T-helper 2 cell treated with Interferon-gamma antibody and Interleukin-4, amounts not matched to agents 5 μg/mL and 100 μg/mL, for 36 hours (primary cell): ENCODE measurements at regions not wholly inside any gene's neighbourhood (a gene's known extent, or its start where the extent isn't known, plus 50 kb on each side); places are given as distances from the start of the nearest gene placed in this dataset.

Source experiments
- DNase-seq: peaks from one replicate; pipeline ENCODE4 v3.0.0; 2021; ENCODE audit warnings: low spot score
- H3K27ac Mint-ChIP-seq: one replicate; pipeline ENCODE4 v1.8.0; 2021; ENCODE audit warnings: mild to moderate bottlenecking, mixed read lengths
- H3K27me3 Mint-ChIP-seq: one replicate; pipeline ENCODE4 v1.8.0; 2021; ENCODE audit warnings: low read depth, mixed read lengths
- H3K36me3 Mint-ChIP-seq: one replicate; pipeline ENCODE4 v1.8.0; 2021; ENCODE audit warnings: low read depth, mixed read lengths
- H3K4me1 Mint-ChIP-seq: one replicate; pipeline ENCODE4 v1.8.0; 2021; ENCODE audit warnings: low read depth, mixed read lengths
- H3K4me3 Mint-ChIP-seq: one replicate; pipeline ENCODE4 v1.8.0; 2022; ENCODE audit warnings: mild to moderate bottlenecking, moderate library complexity, mixed read lengths
- H3K9me3 Mint-ChIP-seq: one replicate; pipeline ENCODE4 v1.8.0; 2021; ENCODE audit warnings: mixed read lengths

DNA sequence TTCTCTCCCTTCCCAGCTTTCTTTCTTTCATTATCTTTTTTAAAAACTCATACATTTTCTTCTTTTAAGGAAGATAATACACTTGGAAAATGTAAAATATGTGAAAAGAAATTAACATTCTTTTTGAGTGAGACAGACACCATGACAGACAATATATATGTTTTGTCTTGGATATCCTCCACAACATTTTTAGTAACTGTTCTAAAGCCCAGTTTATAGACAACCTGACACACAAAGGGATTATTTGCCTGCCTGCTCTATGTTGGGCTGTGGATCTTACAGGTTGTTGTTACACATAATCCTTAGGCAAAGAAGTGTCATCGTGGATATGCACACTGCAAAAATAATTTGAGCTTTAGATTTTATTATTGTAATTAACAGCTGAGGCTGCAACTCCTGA lies 301.4 kb upstream of the PDGFD start:
- Mint-ChIP-seq H3K36me3 (no peaks in the 10 kb centered on the region), H3K4me1 (no peaks in the 10 kb centered on the region), H3K9me3 (no peaks in the 10 kb centered on the region), H3K4me3 (no peak overlapping the region), H3K27me3 (no peaks in the 10 kb centered on the region), H3K27ac (no peak overlapping the region)
- DNase-seq = no peak

- no peaks in the 10 kb centered on the region for H3K4me1 Mint-ChIP-seq
These were observed 300.7 kb upstream of the PDGFD start for GRCh38 chr11:104464691-104465090.

DNA sequence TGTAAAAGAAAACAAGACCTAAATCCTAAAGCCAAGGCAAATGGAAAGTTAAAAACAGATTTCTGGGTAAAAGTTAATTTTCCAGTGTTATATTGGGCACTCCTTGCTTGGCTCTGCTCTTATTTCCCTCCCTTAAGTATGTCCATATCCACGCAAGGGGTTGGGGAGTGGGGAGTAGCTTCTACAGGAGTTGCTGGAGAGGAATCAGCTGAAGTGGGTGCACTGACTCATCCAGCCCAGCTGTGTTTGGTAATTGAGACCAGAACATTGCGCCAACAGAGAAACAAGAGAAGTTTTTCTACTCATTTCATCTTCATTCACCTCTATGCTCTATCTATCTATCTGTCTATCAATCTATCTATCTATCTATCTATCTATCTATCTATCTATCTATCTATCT lies 298.4 kb upstream of the PDGFD start:
- Mint-ChIP-seq H3K9me3 (no peaks in the 10 kb centered on the region), H3K4me3 (no peak overlapping the region), H3K36me3 (no peaks in the 10 kb centered on the region), H3K4me1 (no peaks in the 10 kb centered on the region), H3K27ac (no peak overlapping the region), H3K27me3 (no peaks in the 10 kb centered on the region)
- DNase-seq = no peak

More at GRCh38 chr11:104464691-104465090, 300.7 kb upstream of the PDGFD start:
- H3K36me3 Mint-ChIP-seq = no peaks in the 10 kb centered on the region
- H3K9me3 Mint-ChIP-seq = no peaks in the 10 kb centered on the region
- H3K4me3 Mint-ChIP-seq = no peak overlapping the region
- DNase-seq = no peak
- no peak overlapping the region for H3K27ac Mint-ChIP-seq
- no peaks in the 10 kb centered on the region for H3K27me3 Mint-ChIP-seq

GRCh38 chr11:104451197-104451893 lies 287.4 kb upstream of the PDGFD start:
- Mint-ChIP-seq H3K4me1 (no peaks in the 10 kb centered on the region), H3K4me3 (no peak overlapping the region), H3K27ac (no peak overlapping the region), H3K9me3 (no peaks in the 10 kb centered on the region), H3K27me3 (no peaks in the 10 kb centered on the region), H3K36me3 (no peaks in the 10 kb centered on the region)
- no peak for DNase-seq

- DNase-seq = no peak
- H3K27ac Mint-ChIP-seq = no peak overlapping the region
- H3K4me1 Mint-ChIP-seq = no peaks in the 10 kb centered on the region
- no peaks in the 10 kb centered on the region for H3K27me3 Mint-ChIP-seq
- H3K4me3 Mint-ChIP-seq = no peak overlapping the region
- H3K9me3 Mint-ChIP-seq = no peaks in the 10 kb centered on the region
- H3K36me3 Mint-ChIP-seq = no peaks in the 10 kb centered on the region
These were observed 279.4 kb upstream of the PDGFD start for GRCh38 chr11:104443387-104443786.

- Mint-ChIP-seq H3K27ac (no peak overlapping the region), H3K27me3 (no peaks in the 10 kb centered on the region), H3K4me3 (no peak overlapping the region), H3K9me3 (no peaks in the 10 kb centered on the region), H3K4me1 (no peaks in the 10 kb centered on the region), H3K36me3 (no peaks in the 10 kb centered on the region)
- no peak for DNase-seq
These were observed 278.4 kb upstream of the PDGFD start for GRCh38 chr11:104442321-104442720.

DNA sequence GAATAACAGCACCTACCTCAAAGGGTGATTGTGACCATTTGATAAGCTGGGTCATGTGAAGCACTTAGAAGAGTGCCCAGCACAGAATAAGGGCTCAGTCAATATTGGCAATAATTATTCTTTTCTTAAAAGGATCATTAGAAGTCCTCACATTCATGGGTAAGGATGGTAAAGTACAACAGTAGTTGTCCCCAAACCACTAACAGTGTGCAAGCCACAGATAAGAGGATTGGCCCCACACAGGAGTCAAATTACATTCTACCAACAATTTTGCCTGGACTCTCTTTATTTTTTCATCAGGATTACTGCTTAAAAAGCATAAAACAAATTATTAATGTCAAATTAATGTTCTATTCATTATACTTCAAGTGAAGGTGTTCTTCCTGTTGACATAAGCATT lies 271.5 kb upstream of the PDGFD start:
- Mint-ChIP-seq H3K36me3 (no peaks in the 10 kb centered on the region), H3K27me3 (no peaks in the 10 kb centered on the region), H3K4me1 (no peaks in the 10 kb centered on the region), H3K9me3 (no peaks in the 10 kb centered on the region), H3K27ac (no peak overlapping the region), H3K4me3 (no peak overlapping the region)
- no peak for DNase-seq

DNA sequence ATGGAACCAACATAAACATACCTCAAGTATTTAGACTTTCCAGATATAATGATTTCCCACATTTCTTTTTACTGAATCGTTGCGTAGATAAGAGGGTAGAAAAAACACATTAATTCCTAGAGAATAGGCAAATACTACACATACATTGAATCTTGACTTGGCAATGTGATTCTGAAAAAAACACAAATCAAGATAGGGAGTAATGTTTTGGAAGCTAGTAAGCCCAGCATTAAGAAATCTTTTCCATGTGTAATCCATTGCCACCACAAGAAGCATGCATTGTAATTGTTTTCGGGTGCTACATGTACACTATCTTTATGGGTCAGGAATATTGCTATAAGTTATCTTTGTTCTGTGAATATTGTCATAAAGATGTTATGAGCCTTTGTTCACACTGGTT lies 269.8 kb upstream of the PDGFD start:
- Mint-ChIP-seq H3K27ac (no peak overlapping the region), H3K36me3 (no peaks in the 10 kb centered on the region), H3K4me1 (no peaks in the 10 kb centered on the region), H3K27me3 (no peaks in the 10 kb centered on the region), H3K9me3 (no peaks in the 10 kb centered on the region), H3K4me3 (no peak overlapping the region)
- no peak for DNase-seq

- no peaks in the 10 kb centered on the region for H3K9me3 Mint-ChIP-seq
- DNase-seq = no peak
- no peaks in the 10 kb centered on the region for H3K4me1 Mint-ChIP-seq
- H3K27me3 Mint-ChIP-seq = no peaks in the 10 kb centered on the region
- no peak overlapping the region for H3K27ac Mint-ChIP-seq
- no peak overlapping the region for H3K4me3 Mint-ChIP-seq
- H3K36me3 Mint-ChIP-seq = no peaks in the 10 kb centered on the region
These were observed 269.0 kb upstream of the PDGFD start for GRCh38 chr11:104432981-104433380.

- no peaks in the 10 kb centered on the region for H3K27me3 Mint-ChIP-seq
- H3K36me3 Mint-ChIP-seq = no peaks in the 10 kb centered on the region
- no peak for DNase-seq
- no peaks in the 10 kb centered on the region for H3K9me3 Mint-ChIP-seq
- no peak overlapping the region for H3K4me3 Mint-ChIP-seq
- no peaks in the 10 kb centered on the region for H3K4me1 Mint-ChIP-seq
- no peak overlapping the region for H3K27ac Mint-ChIP-seq
These were observed 268.6 kb upstream of the PDGFD start for GRCh38 chr11:104432526-104432925.

DNA sequence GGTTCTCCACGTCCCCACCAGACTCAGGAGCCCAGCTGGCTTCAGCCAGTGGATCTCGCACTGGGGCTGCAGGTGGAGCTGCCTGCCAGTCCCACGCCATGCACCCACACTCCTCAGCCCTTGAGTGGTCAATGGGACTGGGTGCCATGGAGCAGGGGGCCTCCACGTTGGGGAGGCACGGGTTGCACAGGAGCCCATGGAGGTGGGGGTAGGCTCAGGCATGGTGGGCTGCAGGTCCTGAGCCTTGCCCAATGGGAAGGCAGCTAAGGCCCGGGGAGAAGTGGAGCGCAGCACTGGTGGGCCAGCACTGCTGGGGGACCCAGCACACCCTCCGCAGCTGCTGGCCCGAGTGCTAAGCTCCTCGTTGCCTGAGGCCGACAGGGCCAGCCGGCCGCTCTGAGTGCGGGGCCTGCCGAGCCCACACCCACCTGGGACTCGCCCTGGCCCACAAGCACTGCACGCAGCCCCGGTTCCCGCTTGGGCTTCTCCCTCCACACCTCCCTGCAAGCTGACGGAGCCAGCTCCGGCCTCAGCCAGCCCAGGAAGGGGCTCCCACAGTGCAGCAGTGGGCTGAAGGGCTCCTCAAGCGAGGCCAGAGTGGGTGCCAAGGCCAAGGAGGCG lies 258.5 kb upstream of the PDGFD start:
- H3K27me3 Mint-ChIP-seq = no peaks in the 10 kb centered on the region
- no peak for DNase-seq
- no peaks in the 10 kb centered on the region for H3K36me3 Mint-ChIP-seq
- no peak overlapping the region for H3K4me3 Mint-ChIP-seq
- no peak overlapping the region for H3K27ac Mint-ChIP-seq
- no peaks in the 10 kb centered on the region for H3K4me1 Mint-ChIP-seq
- H3K9me3 Mint-ChIP-seq = no peaks in the 10 kb centered on the region

DNA sequence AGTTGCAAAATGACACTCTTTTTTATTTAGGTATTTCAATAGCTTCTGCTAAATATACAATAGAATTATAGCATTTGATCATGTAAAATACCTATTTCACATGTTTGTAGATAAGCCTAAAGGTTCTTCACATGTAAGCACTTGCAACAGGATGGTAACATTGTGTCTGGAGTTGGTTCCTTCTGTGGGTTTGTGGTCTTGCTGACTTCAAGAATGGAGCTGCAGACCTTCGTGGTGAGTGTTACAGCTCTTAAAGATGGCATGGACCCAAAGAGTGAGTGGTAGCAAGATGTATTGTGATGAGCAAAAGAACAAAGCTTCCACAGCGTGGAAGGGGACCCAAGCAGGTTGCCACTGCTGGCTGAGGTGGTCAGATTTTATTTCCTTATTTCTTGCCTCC lies 246.4 kb upstream of the PDGFD start:
- no peaks in the 10 kb centered on the region for H3K27me3 Mint-ChIP-seq
- no peak for DNase-seq
- H3K9me3 Mint-ChIP-seq = no peaks in the 10 kb centered on the region
- H3K4me3 Mint-ChIP-seq = no peak overlapping the region
- no peaks in the 10 kb centered on the region for H3K36me3 Mint-ChIP-seq
- no peaks in the 10 kb centered on the region for H3K4me1 Mint-ChIP-seq
- no peak overlapping the region for H3K27ac Mint-ChIP-seq

DNA sequence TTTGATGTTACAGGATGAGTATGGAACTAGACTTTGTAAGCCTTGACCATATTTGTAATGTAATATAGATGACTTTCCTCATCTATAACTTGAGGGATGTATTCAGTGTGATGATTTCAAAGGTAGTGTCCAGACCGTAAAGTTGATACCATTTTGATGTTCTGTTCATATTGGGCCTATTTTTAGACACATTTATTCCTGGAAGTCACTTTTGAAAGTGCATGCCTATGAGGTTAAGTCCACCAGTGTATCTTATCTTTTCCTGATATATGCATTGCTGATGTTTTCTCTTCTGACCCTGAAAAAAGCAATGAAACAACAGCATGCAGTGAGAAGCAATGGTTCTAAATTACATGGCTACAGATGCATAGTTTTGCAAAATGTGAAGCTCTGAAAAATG lies 244.7 kb upstream of the PDGFD start:
- Mint-ChIP-seq H3K4me1 (no peaks in the 10 kb centered on the region), H3K9me3 (no peaks in the 10 kb centered on the region), H3K4me3 (no peak overlapping the region), H3K27me3 (no peaks in the 10 kb centered on the region), H3K36me3 (no peaks in the 10 kb centered on the region), H3K27ac (no peak overlapping the region)
- no peak for DNase-seq

DNA sequence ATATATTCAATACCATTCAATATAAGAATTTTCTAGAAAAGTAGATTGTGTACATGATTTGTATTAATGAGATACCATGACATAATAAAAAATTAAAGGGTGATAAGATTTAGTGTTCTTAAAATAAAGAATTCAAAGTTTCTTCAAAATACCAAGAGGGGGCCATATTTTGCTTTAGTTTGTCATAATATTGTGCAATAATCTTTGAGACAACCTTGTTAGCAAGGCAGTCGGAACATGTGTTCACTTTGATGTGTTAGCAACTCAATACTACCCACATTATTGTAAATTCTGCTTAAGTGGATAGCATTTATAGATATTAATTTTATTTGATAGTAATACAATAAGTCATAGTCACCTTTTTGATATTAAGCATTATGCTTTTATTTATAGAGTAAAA lies 241.3 kb upstream of the PDGFD start:
- H3K4me1 Mint-ChIP-seq = no peaks in the 10 kb centered on the region
- H3K36me3 Mint-ChIP-seq = no peaks in the 10 kb centered on the region
- H3K27ac Mint-ChIP-seq = no peak overlapping the region
- no peaks in the 10 kb centered on the region for H3K9me3 Mint-ChIP-seq
- no peaks in the 10 kb centered on the region for H3K27me3 Mint-ChIP-seq
- no peak for DNase-seq
- no peak overlapping the region for H3K4me3 Mint-ChIP-seq
